PC-3 (cell line): ENCODE measurements at regions not wholly inside any gene's neighbourhood (a gene's known extent, or its start where the extent isn't known, plus 50 kb on each side); places are given as distances from the start of the nearest gene placed in this dataset.

ENCODE experiments used
- ATAC-seq: fragments of 200-7000 bp; cut with Tn5 transposase; 2 replicates; pipeline ENCODE4 v1.9.1; 2020; ENCODE audit warnings: mild to moderate bottlenecking, moderate library complexity
- BruUV-seq: library from RNA; stranded (reverse); fragments of 400-500 nt; replicated peaks from 2 replicates; lab custom pipeline; 2021; lab: Mats Ljungman, UMichigan
- CTCF ChIA-PET: fragments of 300-600 bp; sonication (Branson Sonifier 250); formaldehyde crosslinking; loops from one replicate; lab custom pipeline; 2022; ENCODE audit warnings: antibody characterized with exemption; lab: Charles Lee
- POLR2A ChIA-PET: fragments of 300-600 bp; sonication (Branson Sonifier 250); formaldehyde crosslinking; loops from one replicate; lab custom pipeline; 2022; ENCODE audit warnings: antibody characterized with exemption; ENCODE audit not compliant: unreplicated experiment; lab: Charles Lee
- DNase-seq: peaks from one replicate; pipeline ENCODE4 v3.0.0-alpha.2; 2015
- H2AFZ ChIP-seq: fragments of 300-600 bp; sonication (generic); 2 replicates; pipeline ENCODE4 v1.6.0; 2016; ENCODE audit warnings: antibody characterized with exemption, low read length
- H3F3A ChIP-seq: fragments of 300-600 bp; sonication (generic); one replicate; pipeline ENCODE4 v1.6.0; 2017; ENCODE audit warnings: antibody characterized with exemption, low read length, control low read depth, mild to moderate bottlenecking; ENCODE audit not compliant: unreplicated experiment
- H3K27ac ChIP-seq: fragments of 300-600 bp; sonication (generic); 2 replicates; pipeline ENCODE4 v1.5.1; 2016; ENCODE audit warnings: mild to moderate bottlenecking, low read length
- H3K27me3 ChIP-seq: fragments of 300-600 bp; sonication (generic); 2 replicates; pipeline ENCODE4 v1.6.1; 2016; ENCODE audit warnings: low read length, mixed read lengths
- H3K36me3 ChIP-seq: fragments of 300-600 bp; sonication (generic); 2 replicates; pipeline ENCODE4 v1.6.1; 2016; ENCODE audit warnings: low read depth, mixed run types, low read length, mixed read lengths
- H3K4me1 ChIP-seq: fragments of 300-600 bp; sonication (generic); 2 replicates; pipeline ENCODE4 v1.5.1; 2016; ENCODE audit warnings: low read length; ENCODE audit not compliant: insufficient read depth
- H3K4me2 ChIP-seq: fragments of 300-600 bp; sonication (generic); 2 replicates; pipeline ENCODE4 v1.6.0; 2016; ENCODE audit warnings: low read length
- H3K4me3 ChIP-seq: fragments of 300-600 bp; sonication (generic); 2 replicates; pipeline ENCODE4 v1.5.1; 2016; ENCODE audit warnings: mild to moderate bottlenecking, low read length, mixed read lengths
- H3K79me2 ChIP-seq: fragments of 300-600 bp; sonication (generic); 2 replicates; pipeline ENCODE4 v1.6.1; 2017; ENCODE audit warnings: low read length, mixed read lengths
- H3K9ac ChIP-seq: fragments of 300-600 bp; sonication (generic); 2 replicates; pipeline ENCODE4 v1.6.0; 2016; ENCODE audit warnings: mild to moderate bottlenecking, low read length
- H3K9me2 ChIP-seq: fragments of 300-600 bp; sonication (generic); replicated peaks from 2 replicates; pipeline ENCODE4 v1.6.1; 2016; ENCODE audit warnings: mixed run types, low read length, mixed read lengths
- H3K9me3 ChIP-seq: fragments of 300-600 bp; sonication (generic); 2 replicates; pipeline ENCODE4 v1.6.1; 2016; ENCODE audit warnings: low read length, mixed read lengths
- H4K20me1 ChIP-seq: fragments of 300-600 bp; sonication (generic); 2 replicates; pipeline ENCODE4 v1.6.1; 2016; ENCODE audit warnings: low read length, mixed read lengths
- EZH2 ChIP-seq: fragments of 300-600 bp; sonication (generic); IDR thresholded peaks from one replicate; pipeline ENCODE4 v1.6.1; 2017; ENCODE audit warnings: antibody characterized with exemption, mild to moderate bottlenecking, low read length; ENCODE audit not compliant: unreplicated experiment
- EZH2phosphoT487 ChIP-seq: fragments of 300-600 bp; sonication (generic); IDR thresholded peaks from 2 replicates; pipeline ENCODE4 v1.6.1; 2018; ENCODE audit warnings: mild to moderate bottlenecking, antibody characterized with exemption, low read length, borderline replicate concordance
- intact Hi-C: fragments of 100-400 bp; cut with micrococcal nuclease; formaldehyde crosslinking; loops from 2 replicates; pipeline ENCODE4 v1.9.0; 2023
- TF ChIP-seq, protein P1 (sequence below): fragments of 300-600 bp; sonication (generic); conservative IDR thresholded peaks from 2 replicates; pipeline ENCODE4 v1.5.1; 2017; ENCODE audit warnings: antibody characterized with exemption, low read depth, mild to moderate bottlenecking, low read length

DNA sequence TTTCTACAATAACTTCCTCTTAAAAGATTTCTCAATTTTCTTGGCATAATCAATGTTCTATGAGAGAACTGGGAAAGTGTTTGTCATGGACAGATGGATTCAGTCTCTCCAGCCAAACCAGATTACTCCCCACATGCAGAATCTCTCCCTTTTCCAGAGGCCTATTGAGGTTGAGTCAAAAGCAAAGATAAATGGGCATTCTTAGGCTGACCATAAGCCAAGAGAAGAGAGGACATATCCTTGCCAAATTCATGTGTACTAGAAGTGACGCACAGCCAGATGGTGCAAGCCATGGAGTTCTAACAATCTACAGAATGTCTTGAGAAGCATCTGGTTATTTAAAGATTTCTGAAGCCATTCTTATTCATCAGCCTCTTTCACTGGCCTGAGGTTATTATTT is 2115.0 kb downstream of the MAT2B start:
- no peaks in the 10 kb centered on the region for H3K4me1 ChIP-seq
- no peak overlapping the region for H2AFZ ChIP-seq
- no peak for ATAC-seq
- no TSS peak for BruUV-seq
- TF ChIP-seq EZH2 (no peak), EZH2phosphoT487 (no peak)
- TF ChIP-seq, protein P1, sequence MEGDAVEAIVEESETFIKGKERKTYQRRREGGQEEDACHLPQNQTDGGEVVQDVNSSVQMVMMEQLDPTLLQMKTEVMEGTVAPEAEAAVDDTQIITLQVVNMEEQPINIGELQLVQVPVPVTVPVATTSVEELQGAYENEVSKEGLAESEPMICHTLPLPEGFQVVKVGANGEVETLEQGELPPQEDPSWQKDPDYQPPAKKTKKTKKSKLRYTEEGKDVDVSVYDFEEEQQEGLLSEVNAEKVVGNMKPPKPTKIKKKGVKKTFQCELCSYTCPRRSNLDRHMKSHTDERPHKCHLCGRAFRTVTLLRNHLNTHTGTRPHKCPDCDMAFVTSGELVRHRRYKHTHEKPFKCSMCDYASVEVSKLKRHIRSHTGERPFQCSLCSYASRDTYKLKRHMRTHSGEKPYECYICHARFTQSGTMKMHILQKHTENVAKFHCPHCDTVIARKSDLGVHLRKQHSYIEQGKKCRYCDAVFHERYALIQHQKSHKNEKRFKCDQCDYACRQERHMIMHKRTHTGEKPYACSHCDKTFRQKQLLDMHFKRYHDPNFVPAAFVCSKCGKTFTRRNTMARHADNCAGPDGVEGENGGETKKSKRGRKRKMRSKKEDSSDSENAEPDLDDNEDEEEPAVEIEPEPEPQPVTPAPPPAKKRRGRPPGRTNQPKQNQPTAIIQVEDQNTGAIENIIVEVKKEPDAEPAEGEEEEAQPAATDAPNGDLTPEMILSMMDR, result no peak
- no peaks in the 10 kb centered on the region for H3K36me3 ChIP-seq
- no peaks in the 10 kb centered on the region for H3K9me2 ChIP-seq
- no peaks in the 10 kb centered on the region for H3F3A ChIP-seq
- DNase-seq, result no peak
- no peaks in the 10 kb centered on the region for H3K27me3 ChIP-seq
- no peaks in the 10 kb centered on the region for H4K20me1 ChIP-seq
- H3K4me2 ChIP-seq, result no peak overlapping the region
- intact Hi-C loops, result no loop called here
- H3K4me3 ChIP-seq, result no peak overlapping the region
- POLR2A ChIA-PET, result no interaction called here
- H3K27ac ChIP-seq, result no peak overlapping the region
- CTCF ChIA-PET, result no interaction called here
- no peak overlapping the region for H3K9ac ChIP-seq
- H3K79me2 ChIP-seq, result no peaks in the 10 kb centered on the region
- H3K9me3 ChIP-seq, result no peaks in the 10 kb centered on the region

DNA sequence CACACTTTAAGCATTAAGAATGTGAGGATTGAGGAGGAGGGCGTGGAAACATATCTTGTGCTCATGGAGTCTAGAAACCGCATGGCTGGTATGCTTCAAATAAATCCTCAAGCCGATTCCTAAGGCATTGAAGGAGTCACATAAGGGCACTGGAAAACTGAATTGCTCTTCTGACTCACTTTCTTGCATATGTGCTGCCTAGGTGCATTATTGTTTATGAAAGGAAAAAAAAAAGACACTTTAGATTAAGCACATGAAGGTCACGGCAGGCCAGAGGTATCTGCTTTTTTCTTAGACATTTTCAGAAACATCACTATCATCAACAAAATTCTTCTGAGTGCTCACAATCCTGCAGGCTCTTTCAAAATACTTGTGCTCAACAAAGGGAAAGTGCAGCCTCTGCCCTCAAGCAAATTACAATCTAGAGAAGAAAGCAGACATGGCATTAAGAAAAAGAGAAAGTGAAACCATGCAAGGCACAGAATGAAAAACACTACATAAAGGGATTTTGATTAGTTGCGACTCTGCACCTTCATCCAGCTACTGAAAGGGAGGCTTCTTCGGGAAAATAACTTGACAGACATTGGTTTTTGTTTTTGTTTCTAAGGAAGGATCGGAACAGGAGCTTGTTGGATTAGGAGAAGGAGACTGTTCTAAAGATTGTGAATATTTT is 2117.6 kb downstream of the MAT2B start:
- peak overlapping the region; percentile 59 for H3K4me2 ChIP-seq
- ATAC-seq (no peak), DNase-seq (no peak)
- BruUV-seq, result no TSS peak
- H3K27ac ChIP-seq, result no peak overlapping the region
- H3K27me3 ChIP-seq, result no peaks in the 10 kb centered on the region
- TF ChIP-seq, protein P1, result no peak
- no peak for TF ChIP-seq EZH2
- no peak for TF ChIP-seq EZH2phosphoT487
- no peaks in the 10 kb centered on the region for H3K4me1 ChIP-seq
- intact Hi-C loops, result no loop called here
- ChIA-PET CTCF (no interaction called here), POLR2A (no interaction called here)
- peak overlapping the region; percentile 50; the same call in 1 of the 2 replicates for H3K4me3 ChIP-seq
- peak overlapping the region; percentile 27; the same call in 1 of the 2 replicates for H2AFZ ChIP-seq
- H3K9me2 ChIP-seq, result no peaks in the 10 kb centered on the region
- no peaks in the 10 kb centered on the region for H3F3A ChIP-seq
- no peaks in the 10 kb centered on the region for H3K36me3 ChIP-seq
- H4K20me1 ChIP-seq, result no peaks in the 10 kb centered on the region
- no peaks in the 10 kb centered on the region for H3K9me3 ChIP-seq
- no peak overlapping the region for H3K9ac ChIP-seq
- no peaks in the 10 kb centered on the region for H3K79me2 ChIP-seq

DNA sequence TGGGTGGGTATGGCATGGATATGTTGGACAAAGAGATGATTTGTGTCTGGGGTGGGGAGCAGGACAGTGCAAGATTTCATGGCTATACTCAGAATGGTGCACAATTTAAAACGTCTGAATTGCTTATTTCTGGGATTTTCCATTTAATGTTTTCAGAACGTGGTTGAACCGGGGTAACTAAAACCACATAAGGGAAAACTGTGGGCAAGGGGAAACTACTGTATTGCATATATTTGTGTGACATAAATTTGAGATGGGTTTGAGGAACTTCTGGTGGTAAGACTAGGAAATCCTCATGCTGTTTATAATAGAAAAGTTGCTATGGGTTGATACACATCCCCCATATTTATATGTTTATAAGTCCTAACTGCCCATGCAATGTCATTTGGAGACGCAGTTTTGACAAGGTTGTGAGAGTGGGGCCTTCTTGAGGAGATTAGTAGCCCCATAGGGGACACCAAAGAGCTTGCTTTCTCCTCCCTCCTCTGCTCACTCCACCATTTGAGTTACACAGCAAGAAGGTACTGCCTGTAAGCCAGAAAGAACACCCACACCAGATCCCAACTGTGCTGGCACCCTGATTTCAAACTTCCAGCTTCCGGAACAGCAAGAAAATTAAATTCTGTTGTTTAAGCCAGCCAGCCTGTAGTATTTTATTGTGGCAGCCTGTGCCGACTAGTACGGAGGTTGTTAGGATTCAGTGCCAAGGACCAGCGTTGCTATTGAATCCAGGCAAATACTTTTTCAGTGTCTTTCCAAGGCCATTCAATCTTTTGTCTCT is 2118.9 kb downstream of the MAT2B start:
- ChIA-PET CTCF (no interaction called here), POLR2A (no interaction called here)
- Histone ChIP-seq H3K36me3 (no peaks in the 10 kb centered on the region), H3K4me1 (no peaks in the 10 kb centered on the region), H3K27ac (no peak overlapping the region), H3K27me3 (no peaks in the 10 kb centered on the region), H3K9me2 (no peaks in the 10 kb centered on the region), H3K9me3 (no peaks in the 10 kb centered on the region), H4K20me1 (no peaks in the 10 kb centered on the region), H3K4me2 (no peak overlapping the region), H3K9ac (no peak overlapping the region), H3K79me2 (no peaks in the 10 kb centered on the region), H3K4me3 (no peak overlapping the region), H3F3A (no peaks in the 10 kb centered on the region), H2AFZ (no peak overlapping the region)
- no TSS peak for BruUV-seq
- intact Hi-C loops, result no loop called here
- ATAC-seq (no peak), DNase-seq (no peak)
- TF ChIP-seq EZH2phosphoT487, result no peak
